AG04450 (cell line): ENCODE measurements at regions not wholly inside any gene's neighbourhood (a gene's known extent, or its start where the extent isn't known, plus 50 kb on each side); places are given as distances from the start of the nearest gene placed in this dataset.

Experiments
- CTCF ChIA-PET: fragments of 300-600, 350-600 bp; formaldehyde crosslinking; extraction: SDS; loops from one replicate; lab custom pipeline; 2022; ENCODE audit warnings: antibody characterized with exemption, inconsistent platforms; lab: Charles Lee
- POLR2A ChIA-PET: fragments of 350-600 bp; formaldehyde crosslinking; extraction: SDS; loops from one replicate; lab custom pipeline; 2021; ENCODE audit warnings: antibody characterized with exemption, inconsistent platforms; lab: Yijun Ruan, JAX
- DNase-seq: peaks from one replicate; pipeline ENCODE4 v3.0.0-alpha.2; 2011; ENCODE audit warnings: low read depth, low spot score
- H3K27ac ChIP-seq: one replicate; pipeline ENCODE4 v1.5.1; 2012; ENCODE audit warnings: low read depth, low read length, control low read depth
- H3K27me3 ChIP-seq: one replicate; pipeline ENCODE4 v1.6.0; 2012; ENCODE audit warnings: low read length; ENCODE audit not compliant: control insufficient read depth, insufficient read depth
- H3K4me3 ChIP-seq: 2 replicates; pipeline ENCODE4 v1.5.1; 2011; ENCODE audit warnings: mild to moderate bottlenecking, low read depth, low read length, control low read depth
- H3K9me3 ChIP-seq: 2 replicates; pipeline ENCODE4 v1.5.1; 2012; ENCODE audit warnings: low read length; ENCODE audit not compliant: control insufficient read depth, insufficient read depth
- TF ChIP-seq, protein P1 (sequence below): IDR thresholded peaks from 2 replicates; pipeline ENCODE4 v1.5.1; 2011; ENCODE audit warnings: low read depth, low read length, control low read depth, inconsistent platforms

DNA sequence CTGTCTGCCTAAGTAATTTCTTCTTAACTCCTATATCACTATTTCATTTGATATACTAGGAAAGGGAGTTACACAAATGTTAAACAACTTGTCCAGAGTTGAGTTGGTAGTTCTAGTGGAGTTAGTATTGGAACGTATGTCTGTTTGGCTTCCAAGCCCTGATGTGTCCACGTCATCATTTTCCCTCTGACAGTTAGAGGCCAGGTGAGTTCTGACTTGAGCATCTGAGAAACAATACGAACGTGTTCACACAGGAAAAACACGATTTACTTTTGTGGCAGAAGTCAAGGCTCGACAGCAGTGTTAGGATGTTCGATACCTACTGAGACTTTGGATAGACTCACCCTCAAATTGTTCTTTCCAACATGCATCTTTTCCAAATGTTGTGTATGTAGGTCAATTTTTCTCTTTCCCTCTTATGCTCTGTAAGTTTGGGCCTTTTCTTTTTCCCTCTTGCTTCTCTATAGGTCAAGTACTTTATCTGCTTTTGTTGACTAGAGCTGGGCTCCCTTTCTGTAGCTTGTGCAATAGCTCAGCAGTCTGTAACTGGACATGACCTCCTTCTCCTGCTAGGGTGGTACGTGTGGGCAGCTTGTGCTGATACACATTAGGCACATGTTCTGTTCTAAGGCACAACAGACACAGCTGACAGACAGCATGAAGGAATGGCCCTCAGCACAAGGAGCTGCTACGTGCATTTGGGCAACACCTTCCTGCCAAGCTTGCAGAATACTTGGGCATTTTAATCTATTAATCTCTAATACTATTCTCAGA, 222.9 kb downstream of the PTEN start:
- ChIA-PET POLR2A (interaction anchor here (1.1 kb wide), 1 partner anchor 224 kb away, joined by 4 read pairs; no protein-coding TSS in a partner anchor), CTCF (no interaction called here)
- Histone ChIP-seq H3K9me3 (no peaks in the 10 kb centered on the region), H3K27me3 (no peaks in the 10 kb centered on the region), H3K27ac (no peak overlapping the region), H3K4me3 (no peak overlapping the region)
- TF ChIP-seq, protein P1, sequence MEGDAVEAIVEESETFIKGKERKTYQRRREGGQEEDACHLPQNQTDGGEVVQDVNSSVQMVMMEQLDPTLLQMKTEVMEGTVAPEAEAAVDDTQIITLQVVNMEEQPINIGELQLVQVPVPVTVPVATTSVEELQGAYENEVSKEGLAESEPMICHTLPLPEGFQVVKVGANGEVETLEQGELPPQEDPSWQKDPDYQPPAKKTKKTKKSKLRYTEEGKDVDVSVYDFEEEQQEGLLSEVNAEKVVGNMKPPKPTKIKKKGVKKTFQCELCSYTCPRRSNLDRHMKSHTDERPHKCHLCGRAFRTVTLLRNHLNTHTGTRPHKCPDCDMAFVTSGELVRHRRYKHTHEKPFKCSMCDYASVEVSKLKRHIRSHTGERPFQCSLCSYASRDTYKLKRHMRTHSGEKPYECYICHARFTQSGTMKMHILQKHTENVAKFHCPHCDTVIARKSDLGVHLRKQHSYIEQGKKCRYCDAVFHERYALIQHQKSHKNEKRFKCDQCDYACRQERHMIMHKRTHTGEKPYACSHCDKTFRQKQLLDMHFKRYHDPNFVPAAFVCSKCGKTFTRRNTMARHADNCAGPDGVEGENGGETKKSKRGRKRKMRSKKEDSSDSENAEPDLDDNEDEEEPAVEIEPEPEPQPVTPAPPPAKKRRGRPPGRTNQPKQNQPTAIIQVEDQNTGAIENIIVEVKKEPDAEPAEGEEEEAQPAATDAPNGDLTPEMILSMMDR, result no peak
- DNase-seq, result no peak

DNA sequence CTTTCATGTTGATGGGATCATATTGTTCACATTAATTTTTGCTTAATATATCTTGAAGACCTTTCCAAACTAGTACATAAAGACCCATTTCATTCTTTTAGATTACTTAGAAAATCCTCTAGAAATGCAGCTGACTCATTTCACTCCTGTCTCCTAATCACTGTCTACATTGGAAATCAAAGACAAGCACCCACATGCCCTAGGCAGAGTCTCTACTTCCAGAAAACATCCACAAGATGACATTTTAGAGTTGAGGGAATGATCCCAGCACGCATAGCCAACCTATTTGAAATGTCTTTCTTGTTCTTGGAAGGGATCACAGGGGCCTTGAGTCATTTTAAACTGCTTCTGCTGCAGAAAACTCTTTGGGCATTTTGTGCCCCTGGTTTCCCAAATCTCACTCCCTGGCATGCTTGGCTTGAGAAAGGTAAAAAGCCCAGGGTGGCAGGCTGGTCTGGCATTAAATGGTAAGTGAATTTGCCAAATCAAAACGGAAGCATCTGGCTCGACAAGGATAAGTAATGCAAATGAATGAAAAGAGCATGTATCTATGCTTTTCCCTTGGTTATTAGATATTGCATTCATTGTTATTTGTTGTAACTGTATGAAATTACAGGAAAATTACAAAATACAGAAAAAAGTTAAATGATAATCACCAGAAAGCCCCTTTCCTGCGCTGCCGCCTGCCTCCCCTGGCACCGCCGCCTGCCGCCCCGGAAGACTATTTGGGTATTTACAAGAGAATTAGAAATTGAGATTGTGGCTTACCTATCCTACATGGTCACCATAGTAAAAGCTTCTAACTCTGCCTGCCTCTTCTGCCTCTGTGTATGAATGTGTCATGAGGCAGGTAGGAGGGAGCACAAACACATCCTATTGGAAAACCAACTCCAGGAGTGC, 225.3 kb downstream of the PTEN start:
- H3K9me3 ChIP-seq, result no peaks in the 10 kb centered on the region
- no peaks in the 10 kb centered on the region for H3K27me3 ChIP-seq
- DNase-seq, result no peak
- ChIA-PET POLR2A (no interaction called here), CTCF (no interaction called here)
- no peak overlapping the region for H3K27ac ChIP-seq
- H3K4me3 ChIP-seq, result no peak overlapping the region
- TF ChIP-seq, protein P1, result no peak

DNA sequence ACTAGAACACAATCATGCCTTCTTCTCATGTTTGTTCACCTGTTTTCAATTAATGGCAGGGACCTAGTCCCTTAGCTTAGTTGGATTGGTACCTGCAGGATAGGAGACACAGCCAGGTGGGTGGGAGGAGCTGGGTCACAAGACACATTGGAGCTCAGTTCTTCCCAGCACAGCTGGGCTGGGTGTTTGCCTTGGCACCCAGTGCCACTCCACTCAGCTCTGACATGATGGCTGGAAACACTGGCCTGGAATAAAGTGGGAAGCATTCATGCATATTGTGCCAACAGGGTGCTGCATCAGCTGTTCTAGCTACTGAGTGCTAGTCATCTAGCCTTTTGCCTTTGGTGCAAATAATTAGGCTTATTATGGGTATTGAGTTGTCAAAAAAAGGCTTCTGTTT, 226.1 kb downstream of the PTEN start:
- DNase-seq, result no peak
- ChIA-PET POLR2A (no interaction called here), CTCF (no interaction called here)
- Histone ChIP-seq H3K9me3 (no peaks in the 10 kb centered on the region), H3K4me3 (no peak overlapping the region), H3K27ac (no peak overlapping the region), H3K27me3 (no peaks in the 10 kb centered on the region)
- TF ChIP-seq, protein P1, result no peak

DNA sequence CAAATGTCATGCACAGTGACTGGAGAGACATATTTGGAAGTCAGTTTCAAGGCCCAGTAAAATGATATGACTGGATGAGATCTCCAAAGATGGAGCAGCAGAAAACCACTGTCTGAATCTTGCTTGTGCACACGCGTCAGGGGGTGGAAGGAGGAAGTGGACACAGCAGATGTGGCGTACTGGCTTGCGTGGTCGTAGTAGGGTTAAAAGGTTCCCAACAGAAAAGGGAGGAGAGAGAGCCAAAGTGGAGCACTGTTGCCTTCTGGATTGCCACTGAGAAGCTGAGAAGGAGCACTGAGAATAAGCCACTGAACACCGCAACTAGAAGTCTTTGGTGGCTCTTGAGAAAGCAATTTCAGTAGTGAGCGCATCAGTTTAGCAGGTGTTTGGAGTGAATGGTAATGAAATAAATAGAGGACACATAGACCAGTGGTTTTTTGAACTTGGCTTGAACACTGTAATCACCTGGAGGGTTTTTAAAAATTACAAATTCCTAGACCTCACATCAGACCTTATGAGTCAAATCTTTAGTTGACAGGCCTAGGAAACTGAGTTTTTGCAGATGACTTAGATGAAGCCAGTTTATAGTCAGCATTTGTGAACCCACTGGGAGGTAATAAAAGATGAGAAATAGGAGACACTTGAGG, 227.3 kb downstream of the PTEN start:
- DNase-seq, result no peak
- POLR2A ChIA-PET, result no interaction called here
- TF ChIP-seq, protein P1, result no peak
- no peaks in the 10 kb centered on the region for H3K9me3 ChIP-seq
- no peaks in the 10 kb centered on the region for H3K27me3 ChIP-seq
- H3K27ac ChIP-seq, result no peak overlapping the region
- no peak overlapping the region for H3K4me3 ChIP-seq
- CTCF ChIA-PET, result no interaction called here
